ENCODE measurements at regions not wholly inside any gene's neighbourhood (a gene's known extent, or its start where the extent isn't known, plus 50 kb on each side); places are given as distances from the start of the nearest gene placed in this dataset.
A peak's percentile ranks its signal among the peaks of the same experiment; 100 is the strongest.

- no peaks in the 10 kb centered on the region for H3K4me1 ChIP-seq
- ATAC-seq (no peak), DNase-seq (no peak)
- no peak overlapping the region for H3K27ac ChIP-seq
- H3K36me3 ChIP-seq = no peaks in the 10 kb centered on the region
- no peaks in the 10 kb centered on the region for H3K9me3 ChIP-seq
- no peak overlapping the region for H3K4me3 ChIP-seq
- no peak for TF ChIP-seq CTCF (IDR thresholded peaks at IDR 0.05)
- H3K27me3 ChIP-seq = no peaks in the 10 kb centered on the region
- intact Hi-C loops (cut with DNase I) = no loop called here
These were observed 207.6 kb downstream of the THBS2 start for GRCh38 chr6:169046021-169046420.

GRCh38 chr6:169045486-169045885 lies 208.2 kb downstream of the THBS2 start:
- TF ChIP-seq CTCF (IDR thresholded peaks at IDR 0.05) = no peak
- intact Hi-C loops (cut with DNase I) = no loop called here
- DNase-seq (peak; percentile 43), ATAC-seq (no peak)
- Histone ChIP-seq H3K27ac (no peak overlapping the region), H3K9me3 (no peaks in the 10 kb centered on the region), H3K4me1 (no peaks in the 10 kb centered on the region), H3K36me3 (no peaks in the 10 kb centered on the region), H3K27me3 (no peaks in the 10 kb centered on the region), H3K4me3 (no peak overlapping the region)

- Histone ChIP-seq H3K27ac (no peak overlapping the region), H3K4me3 (no peak overlapping the region), H3K4me1 (no peaks in the 10 kb centered on the region), H3K27me3 (no peaks in the 10 kb centered on the region), H3K9me3 (no peaks in the 10 kb centered on the region), H3K36me3 (no peaks in the 10 kb centered on the region)
- ATAC-seq (no peak), DNase-seq (peak; percentile 51)
- TF ChIP-seq CTCF (IDR thresholded peaks at IDR 0.05) = no peak
- intact Hi-C loops (cut with DNase I) = no loop called here
These were observed 209.0 kb downstream of the THBS2 start for GRCh38 chr6:169044381-169045230.

GRCh38 chr6:169042061-169042460 lies 211.6 kb downstream of the THBS2 start:
- H3K27ac ChIP-seq = no peak overlapping the region
- no peak for TF ChIP-seq CTCF (IDR thresholded peaks at IDR 0.05)
- ATAC-seq = no peak
- intact Hi-C loops (cut with DNase I) = no loop called here
- no peaks in the 10 kb centered on the region for H3K4me1 ChIP-seq
- no peaks in the 10 kb centered on the region for H3K27me3 ChIP-seq
- DNase-seq = no peak
- no peak overlapping the region for H3K4me3 ChIP-seq
- H3K9me3 ChIP-seq = no peaks in the 10 kb centered on the region
- no peaks in the 10 kb centered on the region for H3K36me3 ChIP-seq

- Histone ChIP-seq H3K4me1 (no peaks in the 10 kb centered on the region), H3K27me3 (no peaks in the 10 kb centered on the region), H3K9me3 (no peaks in the 10 kb centered on the region), H3K27ac (no peak overlapping the region), H3K4me3 (no peak overlapping the region), H3K36me3 (no peaks in the 10 kb centered on the region)
- intact Hi-C loops (cut with DNase I) = no loop called here
- no peak for TF ChIP-seq CTCF (IDR thresholded peaks at IDR 0.05)
- peak; percentile 25 for DNase-seq
- ATAC-seq = peak; percentile 30
These were observed 212.6 kb downstream of the THBS2 start for GRCh38 chr6:169041078-169041477.
